GM21526 (cell line): ENCODE measurements at regions not wholly inside any gene's neighbourhood (a gene's known extent, or its start where the extent isn't known, plus 50 kb on each side); places are given as distances from the start of the nearest gene placed in this dataset.

ENCODE experiments used
- ATAC-seq: cut with Tn5 transposase; IDR thresholded peaks from one replicate; pipeline ENCODE4 v1.9.1; 2021; ENCODE audit warnings: moderate library complexity; ENCODE audit not compliant: unreplicated experiment, low FRiP score

DNA sequence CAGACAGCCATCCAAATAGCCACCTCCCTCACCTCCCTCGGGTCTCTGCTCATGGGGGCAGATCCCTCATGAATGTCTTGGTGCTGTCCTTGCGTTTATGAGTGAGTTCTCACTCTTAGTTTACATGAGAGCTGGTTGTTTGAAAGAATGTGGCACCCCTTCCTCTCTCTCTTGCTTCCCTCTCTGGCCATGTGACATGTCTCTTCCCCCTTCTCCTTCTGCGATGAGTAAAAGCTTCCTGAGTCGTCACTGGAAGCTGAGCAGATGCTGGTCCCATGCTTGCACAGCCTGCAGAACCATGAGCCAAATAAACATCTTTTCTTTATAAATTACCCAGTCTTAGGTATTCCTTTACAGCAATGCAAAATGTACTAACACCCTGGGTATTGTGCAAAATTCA is 208.7 kb downstream of the LACC1 start:
- no peak for ATAC-seq

DNA sequence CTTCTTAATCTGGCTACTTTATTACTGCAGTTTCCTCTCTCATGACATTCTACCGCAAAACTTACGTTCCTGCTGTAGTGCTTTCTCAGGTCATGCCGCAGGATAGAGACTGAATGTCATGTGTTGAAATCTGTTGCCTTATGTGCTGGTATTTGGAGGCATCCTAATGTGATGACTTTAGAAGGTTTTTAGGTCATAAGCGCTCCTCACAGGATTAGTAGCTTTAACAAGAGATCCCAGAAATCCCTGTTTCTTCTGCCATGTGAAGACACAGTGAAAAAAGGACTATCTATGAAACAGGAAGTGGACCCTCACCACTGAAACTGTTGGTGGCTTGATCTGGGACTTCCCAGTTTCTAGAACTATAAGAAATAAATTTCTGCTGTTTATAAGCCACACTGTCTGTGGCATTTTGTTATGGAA is 209.3 kb downstream of the LACC1 start:
- ATAC-seq: no peak

DNA sequence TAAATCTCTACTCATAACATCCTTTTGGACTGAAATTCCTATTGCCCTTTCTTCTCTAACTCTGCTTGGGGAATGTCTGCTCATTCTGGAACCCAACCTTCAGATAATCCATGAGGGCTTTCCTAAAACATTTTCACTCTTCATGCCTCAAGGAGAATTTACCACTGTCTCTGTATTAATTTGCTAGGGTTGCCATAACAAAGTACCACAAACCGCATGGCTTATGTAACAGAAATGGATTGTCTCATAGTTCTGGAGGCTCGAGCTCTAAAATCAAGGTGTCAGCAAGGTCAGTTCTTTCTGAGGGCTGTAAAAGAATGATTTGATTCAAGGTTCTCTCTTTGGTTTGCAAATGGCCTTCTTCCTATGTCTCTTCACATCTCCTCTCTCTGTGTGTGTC is 209.7 kb downstream of the LACC1 start:
- no peak for ATAC-seq

DNA sequence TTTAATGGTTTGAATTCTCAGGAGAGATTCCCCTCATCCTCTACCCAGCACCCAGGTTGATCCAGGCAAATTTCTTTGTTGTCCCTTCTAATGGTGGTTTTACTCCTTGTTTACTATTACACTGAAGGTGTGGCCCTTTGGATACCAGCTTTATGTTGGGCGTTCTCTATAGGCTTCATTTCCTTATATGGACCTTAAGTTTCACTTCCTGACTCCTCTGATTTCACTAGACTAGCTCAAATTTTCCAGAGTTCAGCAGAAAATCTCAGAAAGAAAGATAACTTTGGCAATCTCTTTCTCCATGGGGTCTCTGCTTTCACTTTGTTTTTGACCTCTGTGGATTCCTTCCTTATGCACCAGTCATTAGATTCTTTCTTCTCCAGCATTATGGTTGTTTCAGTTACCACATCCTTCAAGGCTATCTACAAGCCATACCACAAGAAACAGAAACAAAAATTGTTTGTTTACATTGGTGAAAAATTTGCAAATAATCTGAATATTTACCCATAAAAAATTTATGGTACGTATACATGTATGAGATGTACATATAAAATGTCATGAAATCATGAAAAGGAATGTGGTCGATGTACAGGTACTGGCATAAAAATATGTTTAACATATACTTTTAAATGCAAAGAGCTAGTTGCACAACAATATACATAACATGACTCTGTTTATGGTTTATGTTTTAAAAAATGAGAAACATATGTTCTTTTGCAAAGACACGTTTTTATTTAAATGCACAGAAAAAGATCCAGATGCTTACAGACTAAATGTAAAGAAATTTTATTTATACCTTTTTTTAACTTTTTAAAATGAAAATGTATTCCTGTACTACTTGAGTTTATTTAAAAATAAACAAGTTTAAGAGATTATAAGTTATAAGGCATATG is 212.6 kb downstream of the LACC1 start:
- no peak for ATAC-seq

DNA sequence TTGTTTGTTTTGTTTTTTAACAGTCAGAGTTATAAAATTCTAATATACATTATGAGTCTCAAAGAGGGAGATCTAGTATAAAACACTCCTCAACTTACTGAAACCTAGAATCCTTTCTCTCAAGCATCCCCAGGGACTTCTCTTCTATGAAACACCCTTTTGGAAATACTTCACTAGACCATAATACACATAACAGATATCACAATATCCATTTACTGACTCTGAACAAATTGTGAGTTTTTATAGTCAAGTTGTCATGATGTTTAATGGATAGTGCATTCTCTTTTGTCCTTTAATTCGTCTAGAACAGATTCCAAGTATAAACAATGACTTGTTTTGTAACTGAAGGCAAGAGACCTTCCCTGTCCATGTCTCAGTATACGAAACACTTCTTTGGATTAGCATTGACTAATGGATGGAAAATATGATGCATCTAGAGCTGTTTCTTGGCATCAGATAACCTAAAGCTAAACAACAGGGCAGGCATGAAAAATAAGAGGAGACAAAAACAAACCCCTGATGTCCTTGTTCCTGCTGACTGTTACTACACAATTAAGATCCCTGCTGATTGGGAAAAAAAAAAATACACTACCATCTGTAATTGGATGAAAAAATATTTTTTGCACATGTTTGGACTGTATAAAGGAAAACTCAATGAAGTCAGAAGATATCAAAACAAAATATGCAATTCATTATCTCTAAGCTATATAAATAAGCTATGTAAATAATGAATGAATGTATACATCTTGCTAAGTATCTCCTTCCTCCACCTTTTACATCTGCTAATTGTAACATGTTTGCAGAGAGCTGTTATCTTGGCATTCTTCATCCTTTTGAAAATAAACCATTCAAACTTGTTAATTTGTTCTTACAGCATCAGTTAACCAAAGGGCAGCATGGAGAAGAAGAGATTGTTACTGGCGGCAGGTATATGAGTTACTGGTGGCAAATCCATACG is 214.2 kb downstream of the LACC1 start:
- ATAC-seq: no peak

DNA sequence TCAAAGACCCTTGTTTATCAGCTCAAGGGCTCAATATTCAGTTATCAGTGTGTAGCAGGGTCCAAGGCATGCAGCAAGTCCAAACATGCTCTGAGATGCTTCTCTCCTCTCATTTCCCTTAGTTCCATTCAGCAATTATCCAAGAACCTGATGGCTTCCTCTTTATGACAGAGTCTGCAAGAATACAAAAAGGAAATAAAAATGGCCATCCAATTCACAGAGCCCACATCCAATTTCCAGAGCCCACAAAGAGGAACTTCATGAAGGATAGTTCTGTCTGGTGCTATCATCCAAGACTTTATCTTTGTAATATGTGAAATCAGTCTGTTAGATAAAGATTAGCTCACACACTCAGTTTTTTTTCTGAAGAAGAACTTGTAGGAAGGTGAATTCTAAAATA is 217.2 kb downstream of the LACC1 start:
- no peak for ATAC-seq

DNA sequence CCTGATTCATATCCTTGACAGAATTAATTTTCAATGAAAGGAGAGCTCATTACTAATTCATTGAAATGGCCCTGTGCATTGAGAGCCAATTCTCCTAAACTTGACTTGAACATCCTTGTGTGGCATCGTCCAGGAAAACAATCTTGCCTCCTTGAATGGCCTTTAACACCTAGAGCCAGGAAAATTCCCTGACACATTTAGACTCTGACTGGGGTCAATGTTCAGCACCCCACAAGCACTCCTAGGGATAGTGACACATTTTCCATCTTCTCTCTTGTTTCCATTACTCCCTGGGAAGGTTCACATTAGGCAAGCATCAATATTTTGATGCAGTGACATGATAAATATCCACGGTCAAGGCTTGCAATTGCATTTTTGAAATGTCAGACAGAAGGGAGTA is 218.9 kb downstream of the LACC1 start:
- ATAC-seq: no peak

DNA sequence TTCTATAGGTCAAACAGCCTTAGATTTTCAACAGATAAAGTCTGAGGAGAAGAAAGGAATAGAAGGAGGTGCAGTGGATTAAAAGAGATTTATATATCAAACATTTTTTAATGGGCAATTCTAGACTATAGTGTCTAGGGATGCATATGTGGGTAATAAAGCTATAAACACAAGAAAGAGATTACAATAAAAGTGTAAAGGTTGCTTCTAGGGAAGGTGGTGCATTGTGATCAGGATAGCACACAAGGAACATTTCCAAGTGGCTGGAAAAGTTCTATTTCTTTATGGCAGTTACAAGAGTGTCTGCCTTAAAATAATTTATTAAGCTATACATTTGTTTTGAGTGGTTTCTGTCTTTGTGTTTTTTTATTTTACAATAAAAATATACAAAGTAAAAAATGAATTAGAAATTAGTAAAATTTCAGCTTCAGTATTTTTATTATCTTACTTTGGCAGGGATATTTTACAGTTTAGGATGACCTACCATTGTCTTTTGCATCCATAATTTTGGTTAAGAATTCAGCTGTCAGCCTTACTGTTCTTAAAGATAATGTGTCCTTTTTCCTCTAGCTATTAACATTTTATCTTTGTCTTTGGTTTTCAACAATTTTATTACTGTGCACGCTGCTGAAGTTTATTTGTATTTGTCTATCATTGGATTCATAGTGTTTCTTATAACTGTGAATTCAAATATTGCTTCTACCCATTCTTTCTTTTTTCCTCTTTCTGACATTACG is 221.8 kb downstream of the LACC1 start:
- ATAC-seq: no peak

DNA sequence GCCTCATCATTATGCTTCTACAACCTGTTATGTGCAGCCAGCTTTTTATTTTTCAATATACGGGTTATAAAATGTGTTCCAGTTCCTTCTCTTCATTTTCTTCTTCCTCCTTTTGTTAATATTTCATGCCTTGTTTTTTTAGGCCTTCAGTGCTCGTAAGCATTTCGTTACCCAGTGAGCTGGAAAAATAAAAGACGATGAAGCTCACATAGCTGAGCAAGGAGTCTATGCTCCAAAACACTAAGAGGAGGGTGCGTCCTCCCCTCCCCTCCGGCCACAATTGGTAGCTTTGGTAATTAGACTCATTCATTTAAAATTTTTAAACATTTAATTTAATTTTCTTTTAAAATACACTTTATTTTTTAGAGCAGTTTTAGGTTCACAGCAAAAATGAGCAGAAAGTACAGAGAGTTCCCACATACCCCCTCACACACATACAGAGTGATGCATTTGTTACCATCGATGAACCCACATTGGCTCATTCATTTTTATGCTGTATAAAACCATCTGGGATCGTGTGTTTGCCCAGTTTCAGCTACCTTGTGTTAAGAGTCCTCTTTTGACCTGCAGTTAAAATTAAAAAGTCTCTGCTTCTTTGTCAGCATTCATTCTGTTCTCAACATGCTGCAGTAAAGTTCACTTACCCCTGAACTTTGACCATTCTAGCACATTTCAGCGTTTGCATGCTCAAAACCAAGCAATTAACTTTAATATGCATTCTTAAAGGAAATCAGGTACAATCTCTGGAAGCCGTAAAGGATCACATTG is 223.9 kb downstream of the LACC1 start:
- ATAC-seq: no peak

DNA sequence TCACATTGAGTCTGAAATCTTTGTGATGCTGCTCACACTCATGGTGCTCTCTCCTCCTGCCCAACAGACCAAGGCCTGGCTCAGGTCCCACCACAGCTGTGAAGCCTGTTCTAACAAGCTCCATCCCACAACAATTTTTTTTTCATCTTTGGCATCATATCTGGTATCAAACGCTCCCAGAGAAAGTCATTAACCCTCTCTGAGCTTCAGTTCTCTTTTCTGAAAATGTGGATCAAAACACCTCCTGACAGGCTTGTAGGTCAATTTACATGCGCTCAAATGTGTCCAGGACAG is 224.4 kb downstream of the LACC1 start:
- ATAC-seq: no peak

DNA sequence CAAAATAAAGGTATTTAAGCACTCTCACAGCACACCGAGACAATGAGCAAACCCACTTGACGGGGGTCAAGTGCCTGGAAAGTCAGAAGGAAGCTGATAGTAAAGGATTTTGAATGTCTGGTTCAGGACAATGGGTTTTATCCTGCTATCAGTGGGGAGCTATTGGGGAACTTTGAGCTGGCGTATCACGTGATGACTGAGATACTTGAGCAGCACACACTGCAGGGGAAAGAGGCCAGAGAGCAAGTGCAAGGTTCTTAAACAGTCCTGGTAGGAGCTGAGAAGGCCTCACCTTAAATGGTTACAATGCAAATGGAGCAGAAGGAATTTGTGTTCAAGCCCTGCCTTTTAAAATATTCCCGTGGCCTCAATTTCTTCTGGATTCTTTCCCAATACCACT is 225.3 kb downstream of the LACC1 start:
- no peak for ATAC-seq

DNA sequence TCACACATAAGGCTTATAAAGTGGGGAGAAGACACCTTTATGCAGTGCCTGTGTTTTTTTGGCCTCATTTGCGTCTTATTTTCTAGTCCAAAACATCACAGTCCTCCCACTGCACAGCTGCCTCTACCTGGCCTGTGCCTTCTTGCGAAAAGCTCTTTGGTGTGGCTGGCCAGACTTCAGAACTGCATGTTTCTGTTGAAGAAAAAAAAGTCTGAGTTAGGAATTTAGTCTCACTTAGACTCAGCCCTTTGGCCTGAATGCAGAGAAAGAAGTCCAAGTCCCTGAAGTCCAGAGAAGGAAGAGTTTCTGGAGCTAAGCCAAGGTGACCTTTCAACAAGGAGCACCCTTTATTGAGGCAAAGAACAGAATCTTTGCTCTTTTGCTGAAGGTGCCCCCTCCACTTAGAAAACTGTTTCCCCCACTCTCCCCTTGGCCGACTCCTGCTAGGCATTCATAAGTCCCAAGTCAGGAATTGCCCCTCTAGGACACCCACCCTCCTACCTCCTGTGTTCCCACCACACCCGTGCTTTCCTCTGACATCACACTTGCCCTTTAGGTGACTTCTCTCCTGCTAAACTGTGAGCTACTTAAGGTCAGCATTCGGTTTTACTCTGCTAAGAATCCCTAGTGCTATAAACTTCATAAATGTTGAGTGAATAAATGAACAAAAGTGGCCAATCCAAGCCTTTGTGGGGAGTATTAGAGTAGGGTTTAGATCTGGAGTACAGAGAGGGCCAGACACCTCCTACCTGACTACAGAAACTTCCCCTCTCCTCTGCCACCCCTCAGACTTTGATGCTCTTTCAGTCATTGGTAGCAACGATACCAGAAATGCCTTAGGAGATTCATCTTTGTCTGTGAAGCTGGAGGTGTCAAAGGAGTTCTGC is 226.8 kb downstream of the LACC1 start:
- no peak for ATAC-seq

DNA sequence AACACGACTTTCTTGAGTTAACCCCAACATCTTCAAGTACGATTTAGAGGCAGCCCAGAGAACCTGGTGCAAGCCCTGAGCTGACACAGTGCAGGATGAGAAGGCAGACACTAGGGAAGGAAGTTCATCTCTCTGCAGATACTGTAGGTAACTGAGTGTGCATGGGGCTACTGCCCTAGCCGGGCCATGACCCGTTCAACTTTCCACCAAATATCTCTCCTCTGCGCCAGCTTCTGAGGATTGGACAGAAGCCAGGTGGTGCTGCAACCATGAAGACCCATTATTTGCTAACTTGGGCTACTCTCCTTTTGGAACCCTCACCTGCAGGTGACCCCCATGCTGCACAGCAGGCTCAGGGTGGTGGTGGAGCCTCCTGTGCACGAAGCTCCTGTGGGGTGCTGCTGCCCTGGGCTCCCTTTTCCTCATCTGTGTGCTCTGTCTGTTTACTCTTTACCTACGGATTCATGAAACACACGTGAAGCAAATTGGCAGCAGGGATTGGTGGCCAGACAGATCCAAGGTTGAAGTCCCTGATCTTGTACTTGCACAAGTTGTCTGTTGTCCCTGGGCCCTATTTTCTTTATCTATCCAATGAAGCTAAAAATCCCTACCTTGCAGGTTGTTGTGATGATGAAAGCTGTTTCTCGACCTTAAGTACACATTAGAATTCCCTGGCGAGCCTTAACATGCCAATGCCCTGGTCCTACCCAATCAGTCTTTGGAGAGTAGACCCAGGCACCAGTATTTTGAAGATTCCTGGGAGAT is 227.8 kb downstream of the LACC1 start:
- ATAC-seq: no peak

DNA sequence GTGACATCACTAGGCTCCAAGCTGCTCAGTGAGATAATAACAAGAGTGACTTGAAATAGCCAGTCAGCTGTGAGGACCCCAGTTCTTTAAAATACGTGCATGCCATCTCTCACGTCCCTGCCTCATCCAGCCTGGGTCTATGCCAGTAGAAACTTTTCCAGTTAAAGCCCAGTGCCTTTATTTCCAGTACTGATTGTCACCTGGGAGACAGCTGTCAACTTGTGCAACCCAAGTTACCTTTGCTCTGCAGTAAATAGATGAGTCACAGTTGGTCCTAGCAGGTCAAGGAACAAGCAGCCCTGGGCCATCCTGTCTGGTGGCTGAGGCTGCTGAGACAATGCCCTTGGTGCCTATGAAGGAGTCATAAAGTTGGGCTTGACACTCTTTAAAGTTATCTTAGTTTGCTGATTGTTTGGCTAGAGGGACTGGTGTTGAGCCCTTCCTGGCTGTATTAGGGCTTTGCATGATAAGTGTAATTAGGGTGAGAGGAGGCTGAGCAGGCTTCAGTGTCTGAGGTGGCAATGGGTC is 228.7 kb downstream of the LACC1 start:
- no peak for ATAC-seq

DNA sequence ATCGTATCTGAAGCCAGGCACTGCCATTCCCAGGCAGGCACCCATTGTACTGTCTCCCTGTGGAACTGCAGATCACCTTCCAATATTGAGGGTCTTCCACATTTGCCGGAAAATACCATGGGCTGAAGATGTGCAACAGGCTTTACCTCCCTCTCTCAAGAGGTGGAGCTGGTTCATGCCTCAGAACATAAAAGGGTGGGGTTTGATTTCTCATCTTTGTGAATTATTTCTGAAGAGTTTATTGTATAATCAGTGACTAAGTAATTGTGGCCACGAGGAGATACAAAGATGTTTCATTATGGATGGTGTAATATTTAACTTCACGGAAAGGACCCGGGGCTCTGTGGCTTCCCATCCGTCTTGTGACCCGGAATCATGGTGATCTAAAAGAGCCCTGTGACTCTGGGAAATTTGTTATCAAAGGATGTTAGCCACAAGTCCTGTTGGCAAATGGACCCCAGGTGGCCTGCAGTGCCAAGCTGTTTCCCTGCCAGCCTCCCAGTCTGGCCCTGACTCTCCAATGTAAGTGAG is 230.5 kb downstream of the LACC1 start:
- ATAC-seq: no peak

DNA sequence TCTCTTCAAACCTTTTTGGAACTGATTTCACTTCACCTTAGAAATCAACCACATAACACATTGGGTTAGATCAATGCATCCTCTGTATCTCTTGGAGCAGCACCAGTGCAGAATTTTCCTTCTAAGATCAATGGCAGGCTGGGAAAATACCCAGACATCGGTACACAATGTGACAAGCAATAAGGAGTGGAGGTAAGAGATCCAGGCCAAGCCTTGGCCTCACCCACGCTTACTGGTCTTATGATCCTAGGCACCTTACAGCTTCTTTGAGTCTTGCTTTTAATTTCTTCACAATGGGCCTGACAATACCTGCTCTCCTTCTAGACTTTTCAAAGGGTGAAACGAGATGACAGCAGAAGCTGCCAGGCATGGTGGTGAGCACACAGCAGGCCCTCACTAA is 232.0 kb downstream of the LACC1 start:
- ATAC-seq: no peak

DNA sequence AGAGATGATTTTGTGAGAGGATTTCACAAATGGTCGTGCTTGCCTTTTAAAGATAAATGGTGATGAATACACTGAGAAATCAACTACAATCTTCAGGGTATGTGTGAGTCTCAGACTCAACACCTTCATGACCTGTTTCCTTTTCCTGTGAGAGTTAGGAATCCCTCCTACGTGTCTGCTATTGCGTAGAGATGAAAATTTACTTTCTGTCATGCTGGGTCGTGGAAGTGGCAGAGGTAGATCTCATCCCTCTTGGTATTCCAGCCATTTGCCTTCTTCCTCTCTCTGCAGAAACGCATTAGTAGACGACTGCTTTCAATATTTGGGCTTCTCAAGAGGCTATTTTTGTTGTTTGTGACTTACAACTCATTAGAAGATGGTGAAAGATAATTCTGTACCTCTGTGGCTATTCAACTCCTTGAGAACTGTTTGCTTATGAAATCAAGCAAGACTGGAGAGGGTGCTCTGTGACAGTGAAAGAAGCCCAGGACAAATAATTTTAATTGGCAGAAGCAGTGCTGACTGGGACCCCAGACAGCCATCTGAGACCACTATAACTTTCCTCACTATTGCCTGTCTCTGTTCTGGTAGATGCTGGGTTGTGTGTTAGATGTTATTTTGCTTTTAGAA is 233.1 kb downstream of the LACC1 start:
- no peak for ATAC-seq
